Rectal smooth muscle tissue (tissue), 1 donor: ENCODE measurements at regions not wholly inside any gene's neighbourhood (a gene's known extent, or its start where the extent isn't known, plus 50 kb on each side); places are given as distances from the start of the nearest gene placed in this dataset.
"Not testable (repeated sequence)": the region's sequence is repeated elsewhere in the genome, so short reads cannot be mapped to it uniquely, and the experiment has no call there.

ENCODE experiments used
- H3K27ac ChIP-seq: one replicate; pipeline ENCODE4 v1.7.0; 2013; ENCODE audit warnings: low read depth, low read length, inconsistent platforms
- H3K27me3 ChIP-seq: one replicate; pipeline ENCODE4 v1.7.0; 2013; ENCODE audit warnings: low read length; ENCODE audit not compliant: control insufficient read depth, insufficient read depth
- H3K36me3 ChIP-seq: one replicate; pipeline ENCODE4 v1.7.0; 2013; ENCODE audit warnings: low read length; ENCODE audit not compliant: control insufficient read depth, insufficient read depth
- H3K4me1 ChIP-seq: one replicate; pipeline ENCODE4 v1.7.0; 2013; ENCODE audit warnings: low read length; ENCODE audit not compliant: control insufficient read depth, insufficient read depth
- H3K4me3 ChIP-seq: one replicate; pipeline ENCODE4 v1.7.0; 2013; ENCODE audit warnings: low read length
- H3K9ac ChIP-seq: one replicate; pipeline ENCODE4 v1.7.0; 2013; ENCODE audit warnings: low read length

- H3K9ac ChIP-seq = no peak overlapping the region
- no peaks in the 10 kb centered on the region for H3K36me3 ChIP-seq
- no peaks in the 10 kb centered on the region for H3K4me1 ChIP-seq
- H3K4me3 ChIP-seq = no peak overlapping the region
- H3K27me3 ChIP-seq = no peaks in the 10 kb centered on the region
- H3K27ac ChIP-seq = no peak overlapping the region
Observed at GRCh38 chr20:50331469-50332363, 141.1 kb downstream of the CEBPB start.

- Histone ChIP-seq H3K27ac (no peak overlapping the region), H3K4me3 (no peak overlapping the region), H3K36me3 (no peaks in the 10 kb centered on the region), H3K9ac (no peak overlapping the region), H3K4me1 (no peaks in the 10 kb centered on the region), H3K27me3 (no peaks in the 10 kb centered on the region)
Observed at GRCh38 chr20:50332491-50332980, 141.9 kb downstream of the CEBPB start.

GRCh38 chr20:50333131-50333670 lies 142.6 kb downstream of the CEBPB start:
- H3K9ac ChIP-seq = no peak overlapping the region
- H3K36me3 ChIP-seq = no peaks in the 10 kb centered on the region
- no peak overlapping the region for H3K27ac ChIP-seq
- no peaks in the 10 kb centered on the region for H3K27me3 ChIP-seq
- no peaks in the 10 kb centered on the region for H3K4me1 ChIP-seq
- H3K4me3 ChIP-seq = no peak overlapping the region

GRCh38 chr20:50333812-50334211 lies 143.2 kb downstream of the CEBPB start:
- Histone ChIP-seq H3K27me3 (no peaks in the 10 kb centered on the region), H3K4me3 (no peak overlapping the region), H3K36me3 (no peaks in the 10 kb centered on the region), H3K9ac (no peak overlapping the region), H3K27ac (no peak overlapping the region), H3K4me1 (no peaks in the 10 kb centered on the region)

GRCh38 chr20:50334512-50334911 lies 143.9 kb downstream of the CEBPB start:
- H3K36me3 ChIP-seq, H3K4me3 ChIP-seq, H3K4me1 ChIP-seq, H3K27ac ChIP-seq, H3K9ac ChIP-seq, H3K27me3 ChIP-seq: not testable (repeated sequence)

GRCh38 chr20:50335105-50335504 lies 144.5 kb downstream of the CEBPB start:
- Histone ChIP-seq H3K27me3 (no peaks in the 10 kb centered on the region), H3K9ac (no peak overlapping the region), H3K4me1 (no peaks in the 10 kb centered on the region), H3K4me3 (no peak overlapping the region), H3K27ac (no peak overlapping the region), H3K36me3 (no peaks in the 10 kb centered on the region)

- Histone ChIP-seq H3K4me1 (no peaks in the 10 kb centered on the region), H3K9ac (no peak overlapping the region), H3K27ac (no peak overlapping the region), H3K27me3 (no peaks in the 10 kb centered on the region), H3K36me3 (no peaks in the 10 kb centered on the region), H3K4me3 (no peak overlapping the region)
Observed at GRCh38 chr20:50335866-50336265, 145.2 kb downstream of the CEBPB start.

GRCh38 chr20:50336661-50337060 lies 146.0 kb downstream of the CEBPB start:
- H3K9ac ChIP-seq = no peak overlapping the region
- no peaks in the 10 kb centered on the region for H3K36me3 ChIP-seq
- H3K4me3 ChIP-seq = no peak overlapping the region
- no peak overlapping the region for H3K27ac ChIP-seq
- H3K27me3 ChIP-seq = no peaks in the 10 kb centered on the region
- no peaks in the 10 kb centered on the region for H3K4me1 ChIP-seq

GRCh38 chr20:50337521-50338466 lies 147.2 kb downstream of the CEBPB start:
- Histone ChIP-seq H3K4me3 (no peak overlapping the region), H3K4me1 (no peaks in the 10 kb centered on the region), H3K27me3 (no peaks in the 10 kb centered on the region), H3K9ac (no peak overlapping the region), H3K27ac (no peak overlapping the region), H3K36me3 (no peaks in the 10 kb centered on the region)

- H3K27ac ChIP-seq = peak overlapping the region; percentile 8
- H3K4me1 ChIP-seq = no peaks in the 10 kb centered on the region
- H3K9ac ChIP-seq = no peak overlapping the region
Observed at GRCh38 chr20:50338479-50339391, 148.1 kb downstream of the CEBPB start.

GRCh38 chr20:50339466-50339901 lies 148.9 kb downstream of the CEBPB start:
- Histone ChIP-seq H3K27me3 (no peaks in the 10 kb centered on the region), H3K36me3 (no peaks in the 10 kb centered on the region), H3K27ac (peak overlapping the region; percentile 8), H3K4me1 (no peaks in the 10 kb centered on the region), H3K4me3 (peak overlapping the region; percentile 13), H3K9ac (no peak overlapping the region)

More at GRCh38 chr20:50338479-50339391, 148.1 kb downstream of the CEBPB start:
- Histone ChIP-seq H3K4me3 (peak overlapping the region; percentile 13), H3K36me3 (no peaks in the 10 kb centered on the region), H3K27me3 (no peaks in the 10 kb centered on the region)
